ENCODE measurements at regions not wholly inside any gene's neighbourhood (a gene's known extent, or its start where the extent isn't known, plus 50 kb on each side); places are given as distances from the start of the nearest gene placed in this dataset.

- TF ChIP-seq EZH2 (optimal IDR thresholded peaks at IDR 0.05; ENCODE audit: low read depth, low read length) = no peak
- TF ChIP-seq CTCF (IDR thresholded peaks at IDR 0.05; ENCODE audit: low read length) = no peak
Measured at GRCh38 chr2:8116661-8117060, 565.2 kb upstream of the ID2 start.
